ENCODE measurements at regions not wholly inside any gene's neighbourhood (a gene's known extent, or its start where the extent isn't known, plus 50 kb on each side); places are given as distances from the start of the nearest gene placed in this dataset.

- TF ChIP-seq CTCF (conservative IDR thresholded peaks at IDR 0.05; ENCODE audit: low read depth in 2 of 2) (no peak), CREB1 (CRISPR knock-in tag; IDR thresholded peaks at IDR 0.05; ENCODE audit: low read depth) (no peak), EZH2 (IDR thresholded peaks at IDR 0.05; ENCODE audit: low read depth, unreplicated experiment) (no peak), JUNB (IDR thresholded peaks at IDR 0.05; ENCODE audit: unreplicated experiment) (no peak), EZH2phosphoT487 (IDR thresholded peaks at IDR 0.05; ENCODE audit: unreplicated experiment) (no peak), REST (IDR thresholded peaks at IDR 0.05; ENCODE audit: unreplicated experiment) (no peak), POLR2AphosphoS5 (IDR thresholded peaks at IDR 0.05; ENCODE audit: low read depth) (no peak), ZNF114 (CRISPR knock-in tag; IDR thresholded peaks at IDR 0.05) (no peak), ZNF462 (CRISPR knock-in tag; IDR thresholded peaks at IDR 0.05) (no peak)
Measured at GRCh38 chr6:73885393-73885792, 189.4 kb downstream of the CD109 start.

All from GM23338 (cell line).